ENCODE measurements at regions not wholly inside any gene's neighbourhood (a gene's known extent, or its start where the extent isn't known, plus 50 kb on each side); places are given as distances from the start of the nearest gene placed in this dataset.

- in situ Hi-C loops (cut with HindIII; ENCODE audit: low sequenced_read_pairs), result no loop called here
- DNase-seq (ENCODE audit: low read depth), result no peak
- no peak for TF ChIP-seq CTCF (IDR thresholded peaks at IDR 0.05; ENCODE audit: low read depth, low read length, missing control alignments)
- no peak overlapping the region for H3K4me3 ChIP-seq (ENCODE audit: low read depth, low read length)
Measured at GRCh38 chr1:157411064-157411463, 141.3 kb downstream of the FCRL5 start.

- in situ Hi-C loops (cut with HindIII; ENCODE audit: low sequenced_read_pairs), result no loop called here
- no peak for TF ChIP-seq CTCF (IDR thresholded peaks at IDR 0.05; ENCODE audit: low read depth, low read length, missing control alignments)
- no peak for DNase-seq (ENCODE audit: low read depth)
- H3K4me3 ChIP-seq (ENCODE audit: low read depth, low read length), result no peak overlapping the region
Measured at GRCh38 chr1:157410457-157410856, 141.9 kb downstream of the FCRL5 start.

GRCh38 chr1:157409927-157410326 lies 142.4 kb downstream of the FCRL5 start:
- in situ Hi-C loops (cut with HindIII; ENCODE audit: low sequenced_read_pairs), result no loop called here
- DNase-seq (ENCODE audit: low read depth), result no peak
- no peak overlapping the region for H3K4me3 ChIP-seq (ENCODE audit: low read depth, low read length)
- no peak for TF ChIP-seq CTCF (IDR thresholded peaks at IDR 0.05; ENCODE audit: low read depth, low read length, missing control alignments)

GRCh38 chr1:157407917-157408525 lies 144.3 kb downstream of the FCRL5 start:
- in situ Hi-C loops (cut with HindIII; ENCODE audit: low sequenced_read_pairs), result no loop called here
- no peak for DNase-seq (ENCODE audit: low read depth)
- no peak for TF ChIP-seq CTCF (IDR thresholded peaks at IDR 0.05; ENCODE audit: low read depth, low read length, missing control alignments)
- H3K4me3 ChIP-seq (ENCODE audit: low read depth, low read length), result no peak overlapping the region

GRCh38 chr1:157407367-157407766 lies 144.9 kb downstream of the FCRL5 start:
- in situ Hi-C loops (cut with HindIII; ENCODE audit: low sequenced_read_pairs), result no loop called here
- no peak overlapping the region for H3K4me3 ChIP-seq (ENCODE audit: low read depth, low read length)
- no peak for DNase-seq (ENCODE audit: low read depth)
- no peak for TF ChIP-seq CTCF (IDR thresholded peaks at IDR 0.05; ENCODE audit: low read depth, low read length, missing control alignments)

- no peak for DNase-seq (ENCODE audit: low read depth)
- no peak overlapping the region for H3K4me3 ChIP-seq (ENCODE audit: low read depth, low read length)
- in situ Hi-C loops (cut with HindIII; ENCODE audit: low sequenced_read_pairs), result no loop called here
- TF ChIP-seq CTCF (IDR thresholded peaks at IDR 0.05; ENCODE audit: low read depth, low read length, missing control alignments), result no peak
Measured at GRCh38 chr1:157405662-157406061, 146.7 kb downstream of the FCRL5 start.
